GM21515 (cell line): ENCODE measurements at regions not wholly inside any gene's neighbourhood (a gene's known extent, or its start where the extent isn't known, plus 50 kb on each side); places are given as distances from the start of the nearest gene placed in this dataset.

Experiments
- ATAC-seq: cut with Tn5 transposase; IDR thresholded peaks from one replicate; pipeline ENCODE4 v1.9.1; 2021; ENCODE audit not compliant: unreplicated experiment

- no peak for ATAC-seq
Observed at GRCh38 chr4:189062047-189062820, 878.4 kb upstream of the FRG1 start.

GRCh38 chr4:189069772-189070171 lies 870.9 kb upstream of the FRG1 start:
- ATAC-seq: no peak

- ATAC-seq: no peak
Observed at GRCh38 chr4:189071241-189071640, 869.4 kb upstream of the FRG1 start.

GRCh38 chr4:189073739-189074138 lies 866.9 kb upstream of the FRG1 start:
- ATAC-seq: no peak

GRCh38 chr4:189081826-189082225 lies 858.8 kb upstream of the FRG1 start:
- ATAC-seq: no peak

- no peak for ATAC-seq
Observed at GRCh38 chr4:189083769-189084168, 856.9 kb upstream of the FRG1 start.

GRCh38 chr4:189084671-189085070 lies 856.0 kb upstream of the FRG1 start:
- no peak for ATAC-seq

- no peak for ATAC-seq
Observed at GRCh38 chr4:189087971-189088370, 852.7 kb upstream of the FRG1 start.

- ATAC-seq: no peak
Observed at GRCh38 chr4:189088780-189089179, 851.9 kb upstream of the FRG1 start.

GRCh38 chr4:189090174-189090814 lies 850.4 kb upstream of the FRG1 start:
- no peak for ATAC-seq

- ATAC-seq: no peak
Observed at GRCh38 chr4:189092581-189092980, 848.1 kb upstream of the FRG1 start.

- ATAC-seq: no peak
Observed at GRCh38 chr4:189096108-189096507, 844.6 kb upstream of the FRG1 start.

- ATAC-seq: no peak
Observed at GRCh38 chr4:189096717-189097116, 844.0 kb upstream of the FRG1 start.

GRCh38 chr4:189098932-189099696 lies 841.6 kb upstream of the FRG1 start:
- ATAC-seq: no peak

GRCh38 chr4:189113389-189113888 lies 827.2 kb upstream of the FRG1 start:
- ATAC-seq: no peak

GRCh38 chr4:189117426-189117825 lies 823.2 kb upstream of the FRG1 start:
- no peak for ATAC-seq

- no peak for ATAC-seq
Observed at GRCh38 chr4:189121336-189121735, 819.3 kb upstream of the FRG1 start.

- ATAC-seq: no peak
Observed at GRCh38 chr4:189124149-189124758, 816.4 kb upstream of the FRG1 start.

GRCh38 chr4:189124791-189125190 lies 815.9 kb upstream of the FRG1 start:
- no peak for ATAC-seq

- ATAC-seq: no peak
Observed at GRCh38 chr4:189126040-189126439, 814.6 kb upstream of the FRG1 start.

GRCh38 chr4:189128341-189128740 lies 812.3 kb upstream of the FRG1 start:
- no peak for ATAC-seq
